T-helper 22 cell (primary cell): ENCODE measurements at regions not wholly inside any gene's neighbourhood (a gene's known extent, or its start where the extent isn't known, plus 50 kb on each side); places are given as distances from the start of the nearest gene placed in this dataset.

Experiments used
- DNase-seq: peaks from one replicate; pipeline ENCODE4 v3.0.0-alpha.2; 2020; ENCODE audit warnings: low read depth

DNA sequence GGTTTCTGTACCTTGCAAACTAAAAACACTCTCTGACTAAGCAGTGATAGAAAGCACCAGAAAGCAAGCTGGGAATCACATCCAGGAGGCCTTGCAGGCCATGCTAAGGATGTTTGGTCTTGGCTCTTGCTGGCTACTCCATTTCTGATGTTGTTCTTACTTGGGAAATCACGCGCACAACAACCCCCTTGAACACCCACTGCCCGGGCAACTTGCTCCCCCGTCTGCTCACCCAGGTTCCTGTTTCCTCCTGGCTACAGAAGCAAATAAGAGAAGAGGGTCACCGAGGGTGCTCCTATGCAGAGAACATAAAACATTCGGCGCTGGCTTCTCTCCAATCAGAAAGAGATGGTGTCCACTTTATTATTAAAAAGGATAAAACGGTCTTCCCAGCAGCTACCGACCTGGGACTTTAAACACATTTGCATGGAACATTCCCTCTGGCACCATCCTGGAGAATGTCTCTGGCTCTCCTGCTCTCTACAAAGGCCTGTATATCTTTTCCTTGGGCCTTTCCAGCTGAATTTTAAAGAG is 271.2 kb upstream of the RPL38 start:
- no peak for DNase-seq

DNA sequence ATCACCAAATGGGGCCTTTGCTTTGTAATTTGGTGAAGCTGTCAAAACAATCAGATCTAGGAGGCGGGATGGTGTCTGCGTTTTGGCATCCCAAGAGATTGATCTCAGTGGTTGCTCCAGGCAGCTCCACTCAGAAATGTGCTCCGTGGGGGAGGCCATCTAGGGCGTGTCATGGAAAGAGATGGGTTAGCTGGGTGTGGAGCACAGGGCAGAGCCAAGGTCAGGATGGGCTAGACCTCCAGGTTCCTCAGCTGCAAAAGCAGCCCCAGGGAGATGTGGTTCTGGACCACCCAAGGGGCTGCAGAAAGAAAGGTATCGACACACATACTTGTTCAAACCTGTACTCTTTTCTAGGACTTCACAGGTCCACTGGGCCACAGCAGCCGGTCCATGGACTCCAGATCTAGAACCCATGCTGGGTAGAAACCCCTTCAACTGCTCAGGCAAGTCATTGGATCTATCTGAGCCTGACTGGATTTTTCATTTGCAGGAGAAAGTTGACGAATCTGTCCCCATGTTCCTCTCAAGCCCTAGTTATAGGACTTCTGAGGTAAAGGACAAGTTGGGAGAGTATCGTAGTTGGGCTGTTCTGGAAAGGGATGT is 270.2 kb upstream of the RPL38 start:
- DNase-seq, result no peak

DNA sequence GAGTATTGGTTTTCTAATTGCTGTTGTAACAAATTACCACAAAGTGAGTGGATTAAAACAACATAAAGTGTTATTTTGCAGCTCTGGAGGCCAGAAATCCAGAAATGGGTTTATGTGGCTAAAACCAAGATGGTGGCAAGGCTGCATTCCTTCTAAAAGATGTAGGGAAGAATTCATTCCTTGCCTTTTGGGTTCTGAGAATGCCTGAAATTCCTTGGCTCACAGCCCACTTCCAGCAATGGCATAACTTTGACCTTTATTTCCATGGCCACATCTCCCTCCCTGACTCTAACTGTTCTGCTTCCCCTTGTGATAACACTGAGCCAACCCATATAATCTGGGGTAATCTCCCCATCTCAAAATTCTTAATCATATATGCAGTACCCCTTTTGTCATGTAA is 269.6 kb upstream of the RPL38 start:
- DNase-seq, result no peak

DNA sequence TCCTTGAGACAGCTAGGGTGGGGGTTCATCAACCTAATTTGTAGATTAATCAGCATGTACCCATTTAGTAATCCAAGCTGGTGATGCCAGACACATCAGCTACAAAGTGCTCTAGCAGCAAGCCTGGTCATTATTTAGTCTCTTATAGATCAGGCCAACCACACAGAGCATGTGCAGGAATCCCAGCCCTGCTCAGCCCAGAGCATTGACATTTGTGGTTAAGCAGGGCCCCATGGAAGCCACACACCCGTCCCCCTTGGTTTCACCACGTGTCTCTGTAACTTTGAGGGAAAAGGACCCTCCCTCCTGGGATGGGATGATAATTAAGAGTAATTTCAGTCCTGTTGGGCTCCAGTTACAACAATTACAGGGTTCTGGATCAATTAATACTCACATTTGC is 268.8 kb upstream of the RPL38 start:
- DNase-seq, result no peak

DNA sequence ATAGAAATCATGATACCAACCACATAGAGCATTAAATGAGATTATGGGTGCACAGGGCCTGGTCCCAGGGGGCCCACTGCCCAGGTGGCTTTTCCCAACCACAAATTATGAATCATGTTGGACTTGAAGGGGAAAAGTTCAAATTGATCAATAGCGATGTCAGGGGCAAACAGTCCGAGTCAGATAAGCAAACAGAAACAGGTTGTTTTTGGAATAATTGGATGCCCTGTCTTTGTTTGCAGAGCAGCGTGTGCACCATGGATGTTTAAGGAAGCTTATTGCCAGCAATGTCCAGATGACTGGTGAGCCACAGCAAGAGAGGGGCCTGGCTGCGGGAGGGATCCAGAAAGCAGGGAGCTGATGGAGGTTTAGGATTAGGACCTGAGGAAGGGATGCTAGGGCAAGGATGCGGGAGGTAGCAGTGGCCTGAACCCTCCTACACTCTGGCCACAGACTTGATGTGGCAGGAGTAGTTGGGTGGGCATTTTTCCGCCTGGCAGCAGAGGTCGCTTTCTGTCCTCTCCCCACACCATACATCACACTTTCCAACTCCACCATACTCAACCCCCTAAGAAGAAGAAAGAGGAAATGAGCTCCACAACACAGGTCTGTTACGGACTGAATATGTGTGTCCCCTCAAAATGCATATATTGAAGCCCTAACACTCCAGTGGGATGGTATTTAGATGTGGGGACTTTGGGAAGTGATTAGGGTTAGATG is 266.4 kb upstream of the RPL38 start:
- no peak for DNase-seq

DNA sequence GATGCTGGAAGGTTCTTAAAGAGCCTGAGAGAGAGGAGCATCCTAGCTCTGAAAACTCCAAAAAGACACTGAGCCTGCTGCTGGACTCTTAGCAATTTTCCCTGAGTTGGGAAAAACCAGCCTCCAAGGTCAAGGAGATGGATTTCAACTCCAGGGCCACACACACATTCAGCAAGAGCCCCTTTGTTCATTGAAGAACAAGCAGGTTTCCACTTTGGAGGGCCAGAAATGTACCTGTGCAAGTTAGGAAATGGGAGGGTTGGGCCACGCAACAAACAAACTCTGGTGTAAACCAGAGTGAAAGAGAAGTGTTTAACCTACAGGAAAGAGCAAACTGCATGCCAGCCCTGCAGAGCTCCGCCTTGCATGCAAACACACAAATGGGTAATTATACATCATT is 264.8 kb upstream of the RPL38 start:
- DNase-seq, result no peak

DNA sequence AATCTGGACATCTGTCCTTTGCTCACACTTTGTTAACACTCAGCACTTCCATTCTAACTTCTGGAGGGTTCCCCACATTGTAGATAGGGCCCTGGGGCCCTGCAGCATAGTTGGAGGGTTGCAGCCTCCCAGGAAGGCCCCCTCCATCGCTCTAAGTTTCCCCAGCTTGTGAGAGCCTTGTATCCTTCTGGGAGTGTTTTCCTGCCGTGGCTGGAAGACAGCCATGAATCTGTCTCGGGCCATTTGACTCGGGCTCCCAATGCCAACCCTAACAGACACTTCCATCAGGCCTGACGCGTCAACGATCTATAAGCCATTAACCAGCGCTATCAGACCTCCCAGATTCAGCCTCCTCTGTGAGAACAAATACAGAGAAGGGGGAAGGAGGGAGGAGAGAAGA is 263.7 kb upstream of the RPL38 start:
- no peak for DNase-seq

DNA sequence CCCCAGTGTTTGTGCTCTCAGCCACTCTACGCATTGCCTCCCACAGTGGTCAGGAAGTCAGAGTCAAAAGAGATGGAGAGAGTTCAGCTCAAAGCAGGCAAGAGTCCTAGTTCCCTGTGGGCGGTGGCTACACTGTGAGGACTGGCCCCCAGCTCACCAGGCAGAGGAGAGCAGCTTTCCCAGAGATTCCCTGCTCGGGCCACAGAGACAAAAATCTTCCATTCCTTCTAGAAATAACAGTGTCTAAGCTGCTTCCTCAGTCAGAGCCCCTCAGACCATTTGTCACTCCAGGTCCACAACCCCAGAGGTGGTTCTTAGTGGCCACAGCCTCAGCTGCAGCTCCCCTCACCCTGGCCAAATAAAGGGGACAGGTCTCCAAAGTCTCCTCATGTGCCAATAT is 263.0 kb upstream of the RPL38 start:
- DNase-seq, result no peak

DNA sequence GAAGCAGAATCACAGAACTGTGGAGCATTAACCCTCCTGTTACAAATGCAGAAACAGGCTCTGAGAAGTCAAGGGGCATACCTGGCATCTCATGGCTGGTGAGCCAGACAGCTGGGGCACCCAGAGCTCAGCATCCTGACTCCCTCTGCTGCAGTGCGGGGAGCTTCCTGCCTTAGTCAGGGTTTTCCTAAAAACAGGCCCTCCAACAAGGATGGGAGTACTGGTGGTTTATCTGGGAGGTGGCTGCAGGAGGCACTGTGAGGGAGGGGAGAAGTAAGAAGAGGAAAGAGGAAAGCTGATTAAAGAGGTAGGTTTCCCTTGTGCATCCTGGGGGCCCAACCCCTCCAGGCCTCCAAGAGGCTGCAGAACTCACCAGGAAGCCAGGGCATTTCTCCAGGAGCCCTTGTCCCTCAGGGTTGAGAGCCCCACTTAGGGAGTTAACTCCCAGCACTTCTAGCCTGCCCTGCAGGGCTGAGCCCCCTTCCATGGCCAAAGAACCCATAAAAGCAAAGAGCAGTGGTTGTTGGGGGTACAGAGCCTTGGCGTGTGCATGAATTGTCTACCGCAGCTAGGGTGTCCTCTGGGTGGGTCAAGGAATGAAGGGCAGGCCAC is 261.5 kb upstream of the RPL38 start:
- DNase-seq, result no peak

DNA sequence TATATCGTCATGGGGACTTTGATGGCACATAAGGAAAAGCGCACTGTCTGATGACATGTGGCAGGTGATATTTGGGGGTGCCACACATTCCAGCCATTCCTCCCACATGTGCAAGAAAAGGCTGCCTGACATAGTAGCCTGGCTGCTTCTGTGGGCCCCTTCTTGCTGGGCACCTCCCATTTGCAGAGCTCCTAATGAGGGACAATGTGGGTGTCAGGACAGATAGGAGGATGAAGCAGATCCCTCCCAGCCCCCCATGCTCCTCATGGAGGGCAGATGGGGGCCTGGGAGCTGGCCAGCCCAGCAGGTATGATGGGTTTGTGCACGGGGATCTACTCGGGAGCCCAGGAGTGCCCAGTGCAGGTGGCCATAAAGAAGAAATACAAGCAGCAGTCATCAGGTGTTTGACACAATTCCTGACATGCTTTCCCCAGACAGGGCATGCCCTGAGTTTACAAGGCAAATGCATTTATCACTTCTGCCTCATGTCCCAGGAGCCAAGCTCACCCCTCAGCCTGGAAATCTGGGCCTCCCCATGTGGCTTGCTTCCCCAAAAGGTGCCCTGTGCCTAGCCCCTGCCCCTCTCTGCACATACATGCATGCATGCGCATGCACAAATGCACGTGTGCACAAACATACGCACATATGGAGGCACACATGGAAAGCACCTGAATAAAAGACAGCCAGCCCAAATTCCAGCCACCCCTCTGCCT is 260.6 kb upstream of the RPL38 start:
- DNase-seq, result no peak

DNA sequence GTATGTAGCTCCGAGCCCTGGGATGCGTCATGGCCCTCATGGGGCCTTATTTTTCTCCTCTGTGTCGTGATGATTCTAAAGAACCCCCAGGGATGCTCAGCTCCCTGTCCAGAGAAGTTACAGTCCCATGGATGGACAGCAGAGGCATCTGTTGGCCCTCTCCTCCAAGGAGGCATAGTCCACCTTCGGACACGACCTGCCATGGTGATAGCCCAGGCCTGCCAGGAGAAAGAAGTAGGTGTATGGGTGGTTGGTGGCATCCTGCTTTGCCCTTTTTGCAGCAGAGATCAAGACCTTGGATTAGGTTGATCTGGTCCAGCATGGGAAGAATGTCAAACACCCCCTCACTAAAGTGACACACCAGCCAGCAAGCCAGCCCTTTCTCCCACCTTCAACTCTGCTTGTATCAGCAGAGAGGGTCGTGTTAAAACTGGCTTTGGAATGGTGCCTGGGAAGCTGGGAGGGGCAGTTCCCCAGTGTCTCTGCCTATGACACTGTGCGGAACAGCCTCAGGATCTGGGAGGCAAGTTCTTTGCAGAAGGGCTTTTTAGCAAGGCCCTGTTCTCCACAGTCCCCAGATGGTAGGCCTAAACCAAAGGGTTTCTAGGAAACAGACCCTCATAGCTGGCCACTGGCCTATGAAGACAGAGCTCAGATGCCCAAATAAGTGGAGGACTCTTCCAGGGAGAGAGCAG is 259.9 kb upstream of the RPL38 start:
- DNase-seq, result no peak

DNA sequence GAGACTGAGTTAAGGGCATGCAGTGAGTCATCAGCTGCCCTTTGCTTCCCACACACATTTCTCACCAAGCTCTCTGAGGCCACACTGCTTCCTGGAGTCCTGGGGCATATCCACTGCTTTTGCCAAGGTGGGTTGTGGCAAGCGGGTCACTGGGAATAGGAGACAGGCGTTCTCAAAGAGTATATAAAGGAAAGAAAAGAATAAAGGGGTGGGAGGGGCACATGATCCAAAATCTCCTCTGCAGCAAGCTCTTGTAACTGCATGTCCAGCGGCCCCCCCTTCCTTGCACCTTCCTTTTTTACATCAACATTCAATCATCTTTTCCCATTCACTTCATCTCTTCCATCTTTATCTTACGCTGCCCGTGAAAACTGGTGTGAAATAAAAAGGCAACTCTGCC is 259.1 kb upstream of the RPL38 start:
- DNase-seq, result no peak

DNA sequence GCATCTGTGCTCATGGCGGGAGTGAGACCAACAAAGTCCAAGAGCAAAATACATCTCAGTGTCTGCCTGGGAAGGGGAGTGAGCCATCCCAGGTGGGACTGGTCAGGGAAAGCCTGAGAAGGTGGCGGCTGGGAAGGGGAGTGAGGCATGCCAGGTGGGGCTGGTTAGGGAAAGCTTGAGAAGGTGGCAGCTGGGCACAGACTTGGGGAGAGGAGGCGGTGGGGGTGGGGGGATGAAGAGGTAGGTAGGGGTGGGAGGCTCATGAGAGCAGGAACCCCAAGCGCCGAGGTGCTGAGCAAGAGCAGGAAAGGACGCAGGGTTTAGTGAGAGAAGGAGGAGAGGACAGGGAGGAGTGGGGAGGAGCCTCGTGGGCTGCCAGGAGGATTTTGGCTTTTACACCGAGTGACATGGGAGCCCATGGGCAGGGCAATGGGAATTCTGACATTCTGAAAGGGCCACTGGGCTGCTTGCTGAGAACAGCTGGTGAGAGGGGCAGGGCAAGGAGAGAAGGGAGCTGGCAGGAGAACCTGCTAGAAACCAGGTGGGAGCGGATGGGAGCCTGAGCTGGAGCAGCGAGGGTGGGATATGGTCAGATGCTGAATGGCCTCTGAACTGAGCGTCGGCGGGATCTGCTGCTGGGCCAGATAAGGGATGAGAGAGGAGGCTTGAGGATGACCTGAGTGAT is 256.1 kb upstream of the RPL38 start:
- no peak for DNase-seq

DNA sequence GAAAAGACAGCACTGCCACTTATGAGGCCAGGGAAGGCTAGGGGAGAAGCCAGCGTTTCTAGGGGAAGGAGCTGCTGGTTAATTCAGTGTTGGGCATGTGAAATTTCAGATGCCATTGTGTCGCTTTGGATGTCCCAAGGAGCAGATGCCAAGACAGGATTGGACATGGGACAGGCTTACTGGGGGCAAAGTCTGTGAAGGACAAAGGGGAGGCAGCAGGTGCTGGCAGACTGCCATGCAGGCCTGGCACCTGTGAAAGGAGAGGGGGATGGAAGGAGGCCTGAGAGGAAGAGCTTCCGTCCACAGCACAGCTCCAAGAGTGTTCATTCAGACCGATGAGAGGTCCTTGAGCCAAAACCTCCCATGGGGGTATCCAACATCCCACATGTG is 255.5 kb upstream of the RPL38 start:
- DNase-seq, result no peak

DNA sequence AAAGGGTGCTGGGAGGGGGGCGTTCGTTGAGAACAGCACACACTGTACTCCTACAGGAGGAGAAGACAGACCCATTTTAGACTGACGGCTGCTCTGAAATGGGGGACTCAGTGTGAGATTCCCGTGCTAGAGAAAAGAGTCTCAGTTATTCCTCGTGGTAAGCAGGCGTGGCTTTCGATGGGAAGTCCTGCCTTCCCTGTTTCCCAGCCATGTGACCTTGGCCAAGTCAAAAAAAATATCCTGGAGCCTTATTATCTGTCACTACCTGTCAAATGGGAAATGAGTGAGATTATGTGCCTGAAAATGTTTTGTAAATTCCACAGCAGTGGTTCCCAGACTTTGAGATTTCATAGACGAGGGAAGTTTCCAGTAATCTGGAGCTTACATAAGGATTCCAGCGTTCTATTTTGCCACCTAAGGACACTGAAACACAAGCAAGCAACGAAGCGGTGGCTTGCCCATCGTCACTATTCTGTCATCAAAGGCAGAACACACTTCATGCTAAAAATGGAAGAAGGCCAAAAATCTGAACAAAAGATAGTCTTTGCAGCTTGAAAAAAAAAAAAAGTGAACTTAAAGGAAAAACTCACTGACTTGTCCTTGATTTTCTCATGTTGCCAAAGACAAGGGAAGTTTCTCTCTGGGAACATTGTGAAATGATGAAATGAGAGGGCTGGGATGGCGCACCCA is 253.4 kb upstream of the RPL38 start:
- no peak for DNase-seq

DNA sequence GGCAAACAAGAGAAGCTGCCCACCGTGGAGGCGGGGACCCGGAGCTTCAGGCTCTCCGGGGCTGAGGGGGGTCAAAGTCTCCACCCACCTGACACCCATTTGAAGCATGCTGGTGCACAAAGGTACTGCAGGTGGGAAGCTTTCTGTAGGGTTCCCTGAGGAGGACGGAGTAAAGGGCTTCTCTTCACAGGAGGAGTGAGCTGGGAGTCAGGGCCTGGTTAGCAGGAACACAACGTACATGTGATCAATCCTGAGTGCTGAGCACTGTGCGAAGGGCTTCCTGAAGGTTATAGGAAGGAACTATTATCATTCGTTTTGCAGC is 252.9 kb upstream of the RPL38 start:
- DNase-seq, result no peak

DNA sequence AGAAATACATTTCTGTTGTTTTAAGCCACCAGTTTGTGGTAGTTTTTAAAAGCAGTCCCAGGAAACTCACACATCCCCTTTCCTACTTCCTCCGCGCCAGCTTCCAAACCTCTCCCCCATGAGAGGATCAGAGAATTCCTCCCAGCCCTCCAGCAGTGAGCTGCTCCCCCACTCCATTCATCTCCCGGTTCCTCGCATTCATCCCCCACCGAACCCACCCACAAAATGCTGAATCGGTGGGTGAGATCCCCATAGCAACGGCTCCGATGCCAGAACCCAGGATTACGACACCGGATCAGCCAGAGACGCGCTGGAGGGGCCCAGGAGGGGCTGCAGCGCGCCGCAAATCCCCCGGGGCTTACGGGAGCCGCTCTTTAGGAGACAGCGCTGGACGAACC is 251.4 kb upstream of the RPL38 start:
- no peak for DNase-seq

DNA sequence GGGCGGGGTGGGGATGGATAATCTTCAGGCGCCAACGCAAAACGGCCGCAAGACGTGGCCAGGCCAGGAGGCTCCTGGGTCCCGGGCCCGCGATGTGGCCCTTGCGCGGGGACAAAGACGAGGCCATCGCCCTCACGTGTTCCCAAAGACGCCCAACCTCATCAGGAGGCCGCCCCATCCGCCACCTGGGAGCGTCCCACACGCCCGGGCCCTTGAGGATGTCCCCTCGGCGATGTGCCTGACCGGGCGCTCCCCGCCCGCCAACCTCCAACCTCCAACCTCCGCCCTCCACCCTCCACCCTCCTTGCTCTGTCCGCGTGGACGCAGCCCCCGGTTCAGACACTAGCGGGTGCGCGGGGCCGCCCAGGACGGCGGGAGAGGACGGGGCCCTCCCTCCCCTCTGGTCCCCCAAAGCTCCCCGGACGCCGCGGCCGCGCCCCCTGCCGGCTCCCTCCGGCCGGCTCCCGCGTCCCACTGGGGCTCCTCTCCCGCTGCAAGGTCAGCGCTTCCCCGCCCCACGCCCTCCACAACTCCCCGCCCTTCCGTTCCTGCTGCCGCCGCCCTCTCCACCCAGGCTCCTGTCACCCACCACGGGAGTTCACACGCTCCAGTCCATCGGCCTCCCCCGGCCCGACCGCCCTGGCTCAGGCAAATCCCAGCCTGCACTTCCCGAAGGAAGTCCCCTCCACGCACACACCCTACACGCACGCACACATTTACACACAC is 250.8 kb upstream of the RPL38 start:
- DNase-seq, result no peak

DNA sequence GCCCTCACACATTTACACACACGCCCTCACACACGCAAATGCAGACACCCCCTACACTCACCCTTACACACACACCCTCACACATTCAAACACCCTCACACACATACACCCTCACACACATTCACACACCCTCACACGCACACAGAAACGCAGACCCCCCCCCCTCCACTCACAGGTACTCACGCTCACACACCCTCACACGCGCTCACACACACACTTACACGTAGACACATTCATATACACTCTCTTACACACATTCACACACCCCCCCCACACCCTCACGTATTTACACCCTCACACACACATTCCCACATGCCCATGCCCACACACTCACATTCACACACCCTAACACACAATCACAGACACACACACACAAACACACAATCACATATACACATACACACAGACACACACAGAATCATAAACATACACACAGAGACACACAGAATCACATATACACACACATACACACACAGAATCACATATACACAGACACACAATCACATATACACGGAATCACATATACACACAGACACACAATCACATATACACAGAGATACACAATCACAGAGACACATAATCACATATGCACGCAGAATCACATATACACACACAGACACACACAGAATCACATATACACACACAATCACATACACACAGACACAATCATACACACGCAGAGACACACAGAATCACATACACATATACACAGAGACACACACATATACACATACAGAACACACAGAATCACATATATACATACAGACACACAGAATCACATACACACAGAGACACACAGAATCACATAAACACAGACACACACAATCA is 250.1 kb upstream of the RPL38 start:
- DNase-seq, result no peak

DNA sequence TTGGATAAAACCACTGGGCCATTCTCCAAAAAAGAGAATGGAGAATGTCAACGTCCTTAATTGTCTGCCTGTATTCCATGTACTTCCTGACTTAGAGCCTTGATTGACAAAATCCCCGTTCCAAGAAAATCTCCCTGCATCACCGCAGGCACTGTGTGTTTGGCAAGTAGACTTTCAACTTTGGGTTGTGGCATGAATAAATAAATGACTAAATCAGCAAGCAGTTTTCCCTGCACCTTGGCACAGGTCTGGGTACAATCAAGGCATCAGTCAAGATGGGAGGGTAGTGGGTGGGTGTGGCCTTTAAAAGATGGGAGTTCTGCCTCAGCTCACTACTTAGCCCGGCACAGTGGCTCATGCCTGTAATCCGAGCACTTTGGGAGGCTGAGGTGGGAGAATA is 248.5 kb upstream of the RPL38 start:
- no peak for DNase-seq
